Esophagus mucosa (tissue), 1 donor: ENCODE measurements at regions not wholly inside any gene's neighbourhood (a gene's known extent, or its start where the extent isn't known, plus 50 kb on each side); places are given as distances from the start of the nearest gene placed in this dataset.
A peak's percentile ranks its signal among the peaks of the same experiment; 100 is the strongest.

ENCODE experiments used
- ATAC-seq: fragments of 200-7000 bp; cut with Tn5 transposase; one replicate; pipeline ENCODE4 v1.9.1; 2020
- donor health status: DM: yes; HTN: yes; CAD: no.

- ATAC-seq = peak; percentile 77
Observed at GRCh38 chr7:17242504-17242903, 55.9 kb upstream of the AHR start.

GRCh38 chr7:17244786-17245185 is 53.7 kb upstream of the AHR start:
- ATAC-seq = no peak

- ATAC-seq = no peak
Observed at GRCh38 chr7:17247357-17247756, 51.1 kb upstream of the AHR start.

- no peak for ATAC-seq
Observed at GRCh38 chr7:17248527-17248926, 49.9 kb upstream of the AHR start.
